Amygdala (tissue), 56 donors: ENCODE measurements at regions not wholly inside any gene's neighbourhood (a gene's known extent, or its start where the extent isn't known, plus 50 kb on each side); places are given as distances from the start of the nearest gene placed in this dataset.

Experiments
- DNase-seq, 56 donors: peaks; one replicate each; lab custom pipeline; 2025; lab: John Stamatoyannopoulos, UW

GRCh38 chr18:69308619-69309018, 92.1 kb upstream of the DOK6 start:
- no peak for DNase-seq

- DNase-seq = no peak
Observed at GRCh38 chr18:69326094-69326493, 74.6 kb upstream of the DOK6 start.

GRCh38 chr18:69328086-69328485, 72.6 kb upstream of the DOK6 start:
- no peak for DNase-seq

GRCh38 chr18:69330385-69331005, 70.2 kb upstream of the DOK6 start:
- no peak for DNase-seq

GRCh38 chr18:69349912-69350597, 50.6 kb upstream of the DOK6 start:
- DNase-seq = no peak
